ENCODE measurements at regions not wholly inside any gene's neighbourhood (a gene's known extent, or its start where the extent isn't known, plus 50 kb on each side); places are given as distances from the start of the nearest gene placed in this dataset.
"Not testable (repeated sequence)": the region's sequence is repeated elsewhere in the genome, so short reads cannot be mapped to it uniquely, and the experiment has no call there.

GRCh38 chr15:35937380-35937779, 391.4 kb upstream of the DPH6 start:
- DNase-seq = no peak

- DNase-seq = no peak
These were observed 399.1 kb upstream of the DPH6 start for GRCh38 chr15:35944945-35945585.

GRCh38 chr15:35953424-35953823, 407.5 kb upstream of the DPH6 start:
- no peak for DNase-seq

- no peak for DNase-seq
These were observed 410.1 kb upstream of the DPH6 start for GRCh38 chr15:35956056-35956455.

GRCh38 chr15:35958021-35958420, 412.1 kb upstream of the DPH6 start:
- DNase-seq = no peak

GRCh38 chr15:35958975-35959374, 413.0 kb upstream of the DPH6 start:
- DNase-seq = no peak

- no peak for DNase-seq
These were observed 417.4 kb upstream of the DPH6 start for GRCh38 chr15:35963326-35963725.

- DNase-seq = no peak
These were observed 420.8 kb upstream of the DPH6 start for GRCh38 chr15:35966781-35967180.

GRCh38 chr15:35967968-35968367, 422.0 kb upstream of the DPH6 start:
- not testable (repeated sequence) for DNase-seq

- DNase-seq = no peak
These were observed 427.1 kb upstream of the DPH6 start for GRCh38 chr15:35973029-35973428.

- DNase-seq = no peak
These were observed 428.1 kb upstream of the DPH6 start for GRCh38 chr15:35974052-35974451.

- no peak for DNase-seq
These were observed 430.0 kb upstream of the DPH6 start for GRCh38 chr15:35975941-35976340.

- no peak for DNase-seq
These were observed 433.6 kb upstream of the DPH6 start for GRCh38 chr15:35979608-35980007.

- DNase-seq = no peak
These were observed 434.8 kb upstream of the DPH6 start for GRCh38 chr15:35980719-35981118.

GRCh38 chr15:35986191-35986721, 440.3 kb upstream of the DPH6 start:
- DNase-seq = no peak

GRCh38 chr15:35987056-35987455, 441.1 kb upstream of the DPH6 start:
- DNase-seq = no peak

GRCh38 chr15:35991386-35991785, 445.4 kb upstream of the DPH6 start:
- no peak for DNase-seq

GRCh38 chr15:35992791-35993190, 446.8 kb upstream of the DPH6 start:
- DNase-seq = no peak

- no peak for DNase-seq
These were observed 447.2 kb upstream of the DPH6 start for GRCh38 chr15:35993196-35993595.

- DNase-seq = no peak
These were observed 448.9 kb upstream of the DPH6 start for GRCh38 chr15:35994876-35995275.

- no peak for DNase-seq
These were observed 453.0 kb upstream of the DPH6 start for GRCh38 chr15:35998663-35999602.

GRCh38 chr15:36004891-36005490, 459.0 kb upstream of the DPH6 start:
- DNase-seq = no peak

GRCh38 chr15:36005542-36005941, 459.6 kb upstream of the DPH6 start:
- no peak for DNase-seq

GRCh38 chr15:36007699-36008098, 461.7 kb upstream of the DPH6 start:
- DNase-seq = no peak
